Fibroblast of pulmonary artery (primary cell): ENCODE measurements at regions not wholly inside any gene's neighbourhood (a gene's known extent, or its start where the extent isn't known, plus 50 kb on each side); places are given as distances from the start of the nearest gene placed in this dataset.

Experiments
- DNase-seq: peaks from one replicate; pipeline ENCODE4 v3.0.0-alpha.2; 2010; ENCODE audit warnings: low read depth
- H3K4me3 ChIP-seq: replicated peaks from 2 replicates; pipeline ENCODE4 v1.5.1; 2011; ENCODE audit warnings: low read depth, mild to moderate bottlenecking, control low read depth, low read length, moderate library complexity
- CTCF ChIP-seq: IDR thresholded peaks from 2 replicates; pipeline ENCODE4 v1.5.1; 2011; ENCODE audit warnings: mild to moderate bottlenecking, control low read depth, low read length, inconsistent platforms; ENCODE audit errors: missing control alignments

GRCh38 chr12:107302649-107303341 is 209.4 kb upstream of the CRY1 start:
- no peak overlapping the region for H3K4me3 ChIP-seq
- no peak for TF ChIP-seq CTCF
- no peak for DNase-seq

GRCh38 chr12:107304588-107305532 is 211.5 kb upstream of the CRY1 start:
- no peak for TF ChIP-seq CTCF
- no peak overlapping the region for H3K4me3 ChIP-seq
- no peak for DNase-seq

- DNase-seq: no peak
- H3K4me3 ChIP-seq: no peak overlapping the region
- TF ChIP-seq CTCF: no peak
These were observed 212.9 kb upstream of the CRY1 start for GRCh38 chr12:107306141-107306659.

- H3K4me3 ChIP-seq: no peak overlapping the region
- TF ChIP-seq CTCF: no peak
- no peak for DNase-seq
These were observed 215.0 kb upstream of the CRY1 start for GRCh38 chr12:107308310-107308709.

GRCh38 chr12:107309020-107309419 is 215.7 kb upstream of the CRY1 start:
- TF ChIP-seq CTCF: no peak
- no peak for DNase-seq
- H3K4me3 ChIP-seq: no peak overlapping the region

GRCh38 chr12:107310621-107311020 is 217.3 kb upstream of the CRY1 start:
- no peak for DNase-seq

More at GRCh38 chr12:107310621-107311020, 217.3 kb upstream of the CRY1 start:
- H3K4me3 ChIP-seq: no peak overlapping the region
- no peak for TF ChIP-seq CTCF
